Activated B cell treated with CpG ODN at 0.5 μM for 24 hours (primary cell): ENCODE measurements at regions not wholly inside any gene's neighbourhood (a gene's known extent, or its start where the extent isn't known, plus 50 kb on each side); places are given as distances from the start of the nearest gene placed in this dataset.

Experiments
- ATAC-seq: fragments of 200-7000 bp; cut with Tn5 transposase; one replicate; pipeline ENCODE4 v1.10.0; 2021; ENCODE audit warnings: low read depth, mild to moderate bottlenecking, moderate library complexity
- CTCF ChIA-PET: fragments of 350-600 bp; sonication (Branson Sonifier 250); formaldehyde crosslinking; loops from one replicate; lab custom pipeline; 2021; ENCODE audit warnings: antibody characterized with exemption; lab: Charles Lee
- POLR2A ChIA-PET: fragments of 350-600 bp; sonication (Branson Sonifier 250); formaldehyde crosslinking; loops from one replicate; lab custom pipeline; 2021; ENCODE audit warnings: antibody characterized with exemption; lab: Charles Lee
- DNase-seq: peaks from one replicate; pipeline ENCODE4 v3.0.0; 2022
- H3K27ac Mint-ChIP-seq: one replicate; pipeline ENCODE4 v1.8.0; 2020; ENCODE audit warnings: mixed read lengths
- H3K27me3 Mint-ChIP-seq: one replicate; pipeline ENCODE4 v1.8.0; 2021; ENCODE audit warnings: mixed read lengths
- H3K36me3 Mint-ChIP-seq: one replicate; pipeline ENCODE4 v1.8.0; 2021; ENCODE audit warnings: low read depth, mixed read lengths
- H3K4me1 Mint-ChIP-seq: one replicate; pipeline ENCODE4 v1.8.0; 2021; ENCODE audit warnings: mixed read lengths
- H3K4me3 Mint-ChIP-seq: one replicate; pipeline ENCODE4 v1.8.0; 2020; ENCODE audit warnings: mild to moderate bottlenecking, mixed read lengths
- H3K9me3 Mint-ChIP-seq: one replicate; pipeline ENCODE4 v1.8.0; 2020; ENCODE audit warnings: mixed read lengths
- intact Hi-C: fragments of 100-400 bp; cut with micrococcal nuclease; formaldehyde crosslinking; loops from one replicate; pipeline ENCODE4 v1.15.1; 2024
- TF ChIP-seq, protein P1 (sequence below): fragments of 200-600 bp; IDR thresholded peaks from one replicate; pipeline ENCODE4 v1.8.0; 2022; ENCODE audit warnings: antibody characterized with exemption, mild to moderate bottlenecking

DNA sequence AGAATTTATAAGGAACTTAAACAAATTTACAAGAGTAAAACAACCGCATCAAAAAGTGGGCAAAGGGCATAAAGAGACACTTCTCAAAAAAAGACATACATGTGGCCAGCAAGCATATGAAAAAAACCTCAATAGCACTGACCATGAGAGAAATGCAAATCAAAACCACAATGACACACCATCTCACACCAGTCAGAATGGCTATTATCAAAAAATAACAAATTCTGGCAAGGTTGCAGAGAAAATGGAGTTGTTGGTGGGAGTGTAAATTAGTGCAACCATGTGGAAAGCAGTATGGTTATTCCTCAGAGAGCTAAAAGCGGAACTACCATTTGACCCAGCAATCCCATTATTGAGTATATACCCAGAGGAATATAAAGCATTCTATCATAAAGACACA is 866.8 kb upstream of the TENM4 start:
- DNase-seq, result no peak
- Mint-ChIP-seq H3K36me3 (no peaks in the 10 kb centered on the region), H3K4me1 (no peaks in the 10 kb centered on the region), H3K4me3 (no peak overlapping the region), H3K27me3 (no peaks in the 10 kb centered on the region), H3K9me3 (peaks cover 12% of the 10 kb centered on the region), H3K27ac (no peak overlapping the region)
- ChIA-PET CTCF (no interaction called here), POLR2A (no interaction called here)
- no peak for ATAC-seq
- TF ChIP-seq, protein P1, sequence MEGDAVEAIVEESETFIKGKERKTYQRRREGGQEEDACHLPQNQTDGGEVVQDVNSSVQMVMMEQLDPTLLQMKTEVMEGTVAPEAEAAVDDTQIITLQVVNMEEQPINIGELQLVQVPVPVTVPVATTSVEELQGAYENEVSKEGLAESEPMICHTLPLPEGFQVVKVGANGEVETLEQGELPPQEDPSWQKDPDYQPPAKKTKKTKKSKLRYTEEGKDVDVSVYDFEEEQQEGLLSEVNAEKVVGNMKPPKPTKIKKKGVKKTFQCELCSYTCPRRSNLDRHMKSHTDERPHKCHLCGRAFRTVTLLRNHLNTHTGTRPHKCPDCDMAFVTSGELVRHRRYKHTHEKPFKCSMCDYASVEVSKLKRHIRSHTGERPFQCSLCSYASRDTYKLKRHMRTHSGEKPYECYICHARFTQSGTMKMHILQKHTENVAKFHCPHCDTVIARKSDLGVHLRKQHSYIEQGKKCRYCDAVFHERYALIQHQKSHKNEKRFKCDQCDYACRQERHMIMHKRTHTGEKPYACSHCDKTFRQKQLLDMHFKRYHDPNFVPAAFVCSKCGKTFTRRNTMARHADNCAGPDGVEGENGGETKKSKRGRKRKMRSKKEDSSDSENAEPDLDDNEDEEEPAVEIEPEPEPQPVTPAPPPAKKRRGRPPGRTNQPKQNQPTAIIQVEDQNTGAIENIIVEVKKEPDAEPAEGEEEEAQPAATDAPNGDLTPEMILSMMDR, result no peak
- intact Hi-C loops, result no loop called here

DNA sequence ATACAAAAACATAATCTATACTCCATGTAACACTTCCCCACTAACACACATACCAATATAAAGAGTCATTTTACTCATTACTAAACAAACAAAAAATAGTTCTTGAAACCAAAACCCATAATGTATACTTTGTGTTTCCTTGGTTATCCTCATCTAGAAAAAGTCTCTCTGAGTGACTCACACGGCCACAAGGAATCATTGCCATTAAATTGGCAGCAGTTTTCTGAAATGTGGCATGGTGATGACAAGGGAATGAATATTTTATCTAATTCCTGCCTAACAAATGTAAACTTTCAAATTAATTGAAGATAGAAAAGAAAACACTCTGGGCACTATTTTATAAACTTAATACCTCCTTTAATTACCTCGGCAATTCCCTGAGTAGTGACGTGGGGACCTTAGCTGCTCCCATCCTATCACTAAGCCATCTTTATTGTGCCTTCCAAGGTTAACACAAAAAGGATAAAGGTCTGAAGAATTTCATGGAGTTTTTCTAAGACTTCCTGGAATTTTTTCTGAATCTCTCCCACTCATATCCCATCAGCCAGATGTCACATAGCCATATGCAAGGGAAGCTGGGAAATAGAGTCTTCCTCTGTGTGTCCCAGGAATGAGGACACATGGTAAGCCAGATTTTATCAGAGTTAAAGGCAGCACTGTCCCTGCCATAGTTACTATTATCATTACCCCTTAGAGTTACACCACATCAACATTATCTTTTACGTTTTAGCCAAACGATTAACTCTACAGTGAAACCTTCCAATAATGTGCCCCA is 857.2 kb upstream of the TENM4 start:
- ChIA-PET CTCF (no interaction called here), POLR2A (no interaction called here)
- intact Hi-C loops, result no loop called here
- H3K36me3 Mint-ChIP-seq, result no peaks in the 10 kb centered on the region
- H3K27me3 Mint-ChIP-seq, result no peaks in the 10 kb centered on the region
- no peak overlapping the region for H3K27ac Mint-ChIP-seq
- H3K4me3 Mint-ChIP-seq, result no peak overlapping the region
- H3K4me1 Mint-ChIP-seq, result no peaks in the 10 kb centered on the region
- DNase-seq (no peak), ATAC-seq (no peak)
- TF ChIP-seq, protein P1, result no peak
- H3K9me3 Mint-ChIP-seq, result peaks cover 4% of the 10 kb centered on the region

DNA sequence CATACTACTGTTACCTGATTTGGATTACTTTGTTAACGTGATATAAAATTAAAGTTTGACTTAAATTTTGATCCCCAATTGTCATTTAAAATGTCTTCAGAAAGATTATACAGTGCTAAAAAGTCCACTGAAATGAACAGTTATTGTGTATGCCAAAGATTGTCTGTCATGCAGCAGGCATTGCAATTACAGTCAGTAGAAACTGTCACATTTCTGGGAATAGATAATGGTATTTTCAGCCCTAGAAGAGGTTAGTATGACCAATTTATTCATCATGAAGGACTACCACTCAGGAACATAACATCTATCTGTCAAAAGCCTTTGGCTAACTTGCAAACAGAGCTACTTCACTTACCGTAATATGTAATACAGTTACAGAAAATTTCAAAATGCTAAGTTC is 852.5 kb upstream of the TENM4 start:
- ATAC-seq (no peak), DNase-seq (no peak)
- CTCF ChIA-PET, result no interaction called here
- TF ChIP-seq, protein P1, result no peak
- Mint-ChIP-seq H3K9me3 (peaks cover 2% of the 10 kb centered on the region), H3K4me1 (no peaks in the 10 kb centered on the region), H3K27me3 (no peaks in the 10 kb centered on the region), H3K36me3 (no peaks in the 10 kb centered on the region), H3K4me3 (no peak overlapping the region), H3K27ac (no peak overlapping the region)
- intact Hi-C loops, result no loop called here
- POLR2A ChIA-PET, result no interaction called here

DNA sequence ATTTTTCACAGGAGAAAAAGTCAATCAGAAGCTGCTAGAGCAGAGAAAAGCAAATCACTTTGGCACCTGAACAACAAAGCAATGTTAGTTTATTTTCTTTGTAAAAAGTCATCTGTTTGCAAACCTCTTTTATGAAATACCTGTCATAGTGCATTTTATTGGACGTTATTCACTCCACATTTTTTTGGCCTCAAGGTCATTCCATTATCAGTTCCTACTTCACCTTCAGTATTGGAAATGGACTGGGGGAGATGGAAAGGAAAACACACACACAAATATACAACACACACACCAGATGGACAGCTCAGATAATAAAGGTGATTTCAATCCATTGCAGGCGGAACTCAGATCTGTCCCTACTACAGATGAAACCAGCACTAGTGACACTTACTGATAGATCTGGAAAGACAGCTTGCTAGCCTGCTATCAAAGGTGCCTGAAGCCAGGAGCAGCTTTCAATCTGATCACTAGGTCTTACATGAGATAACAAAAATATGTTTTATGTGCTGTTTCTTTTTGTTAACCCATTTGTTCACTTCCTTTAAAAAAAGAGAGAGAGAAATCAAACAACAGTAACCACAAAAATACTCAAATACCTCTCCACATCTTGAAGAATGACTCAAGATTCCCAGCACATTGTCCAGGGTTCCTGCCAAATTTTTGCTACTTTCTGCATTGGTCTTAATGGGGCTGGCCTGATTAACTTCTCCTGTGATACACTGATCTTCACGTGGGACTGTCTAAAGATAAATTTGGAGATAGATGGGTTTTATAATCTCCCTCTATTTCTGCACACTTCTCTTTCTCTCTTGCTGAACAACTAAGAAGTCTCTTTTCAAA is 844.3 kb upstream of the TENM4 start:
- Mint-ChIP-seq H3K27me3 (no peaks in the 10 kb centered on the region), H3K27ac (no peak overlapping the region), H3K9me3 (peaks cover 2% of the 10 kb centered on the region), H3K4me1 (no peaks in the 10 kb centered on the region), H3K36me3 (no peaks in the 10 kb centered on the region), H3K4me3 (no peak overlapping the region)
- ChIA-PET POLR2A (no interaction called here), CTCF (no interaction called here)
- ATAC-seq (no peak), DNase-seq (no peak)
- intact Hi-C loops, result no loop called here
- TF ChIP-seq, protein P1, result no peak

DNA sequence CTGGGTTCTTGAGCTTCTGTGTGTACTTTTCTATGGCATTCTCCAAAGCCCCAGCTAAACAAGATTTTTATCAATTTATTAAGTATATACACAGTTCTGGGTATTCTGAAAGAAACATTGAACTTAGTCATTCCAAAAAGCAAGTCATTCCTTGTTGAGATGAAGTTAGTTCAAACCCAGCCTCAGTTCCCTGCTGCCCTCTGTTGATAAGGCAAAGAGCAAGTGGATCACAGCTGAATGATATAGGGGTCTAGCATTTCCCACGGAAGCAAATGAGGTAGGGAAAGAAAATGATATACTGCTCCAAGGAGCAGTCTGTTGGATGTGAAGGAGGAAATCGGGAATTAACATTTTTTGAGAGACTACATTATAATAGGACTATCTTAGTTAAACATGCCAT is 841.8 kb upstream of the TENM4 start:
- ChIA-PET POLR2A (no interaction called here), CTCF (no interaction called here)
- TF ChIP-seq, protein P1, result no peak
- Mint-ChIP-seq H3K4me1 (no peaks in the 10 kb centered on the region), H3K27ac (no peak overlapping the region), H3K36me3 (no peaks in the 10 kb centered on the region), H3K27me3 (no peaks in the 10 kb centered on the region), H3K9me3 (no peaks in the 10 kb centered on the region), H3K4me3 (no peak overlapping the region)
- intact Hi-C loops, result no loop called here
- no peak for DNase-seq
- no peak for ATAC-seq
